Esophagus squamous epithelium (tissue), 5 donors: ENCODE measurements at regions not wholly inside any gene's neighbourhood (a gene's known extent, or its start where the extent isn't known, plus 50 kb on each side); places are given as distances from the start of the nearest gene placed in this dataset.

Source experiments
- DNase-seq: peaks from one replicate; lab custom pipeline; 2025; lab: John Stamatoyannopoulos, UW
- H3K27ac ChIP-seq, 4 donors: fragments of 200-600 bp; sonication (generic); one replicate each; pipeline ENCODE4 v1.5.1; 2016 to 2019; ENCODE audit warnings: mild to moderate bottlenecking in 1 of 4
- H3K27me3 ChIP-seq, 4 donors: fragments of 200-600 bp; sonication (generic); 1 replicate in 3 of 4; 2 replicates in 1 of 4; pipeline versions ENCODE4 v1.5.1 to v1.6.0; 2017 to 2021; ENCODE audit warnings: antibody characterized with exemption in 1 of 4
- H3K36me3 ChIP-seq, 3 donors: fragments of 200-600 bp; sonication (generic); one replicate each; pipeline ENCODE4 v1.5.1; 2016 to 2019
- H3K4me1 ChIP-seq, 3 donors: fragments of 200-600 bp; sonication (generic); one replicate each; pipeline ENCODE4 v1.5.1; 2017 to 2019
- H3K4me3 ChIP-seq, 4 donors: fragments of 200-600 bp; sonication (generic); 1 replicate in 3 of 4; 2 replicates in 1 of 4; pipeline ENCODE4 v1.5.1; 2016 to 2019; ENCODE audit warnings: mild to moderate bottlenecking in 2 of 4, moderate library complexity in 1 of 4
- H3K9me3 ChIP-seq, 3 donors: fragments of 200-600 bp; sonication (generic); one replicate each; pipeline ENCODE4 v1.5.1; 2016 to 2019
- POLR2A ChIP-seq, 4 donors: fragments of 450-650 bp; IDR thresholded peaks; one replicate each; pipeline ENCODE4 v1.6.1; 2017; ENCODE audit warnings: antibody characterized with exemption in 4 of 4, mild to moderate bottlenecking in 4 of 4, moderate library complexity in 3 of 4
- WGBS, 2 donors: methylation state at CpG; one replicate each; pipeline ENCODE4 v1.1.5; 2018; 5-methylcytosine and 5-hydroxymethylcytosine counted together
- intact Hi-C: fragments of 100-400 bp; cut with DNase I; formaldehyde crosslinking; loops from one replicate; pipeline ENCODE4 v1.15.0; 2022
- TF ChIP-seq, protein P1 (sequence below), 6 experiments: fragments of 450-650 bp in 4 of 6; fragments of 200-600 bp in 2 of 6; sonication (generic) in 2 of 6; IDR thresholded peaks; one replicate each; pipeline ENCODE4 v1.5.1; 2016 to 2019; ENCODE audit warnings: antibody characterized with exemption in 6 of 6, mild to moderate bottlenecking in 4 of 6, moderate library complexity in 4 of 6
- donor health status: DM: yes; HTN: yes; CAD: no.

DNA sequence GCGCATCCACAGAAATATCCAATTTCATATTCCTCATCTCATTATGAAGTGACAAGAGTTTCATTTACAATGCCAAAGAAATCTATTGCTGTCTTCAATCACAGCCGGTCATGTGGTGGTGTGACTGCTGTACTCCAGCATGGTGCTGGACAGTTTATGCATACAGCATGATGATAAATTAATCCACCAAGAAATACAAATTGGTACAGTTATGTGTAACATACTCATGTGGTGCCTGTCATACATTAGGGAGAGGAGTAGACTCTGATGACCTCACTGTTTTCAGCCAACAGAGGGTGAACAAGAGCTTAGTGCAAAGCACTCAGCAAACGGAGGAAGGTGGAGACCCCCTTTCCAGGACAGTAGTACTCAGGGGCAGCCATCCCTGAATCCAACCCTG lies 178.4 kb upstream of the SYNDIG1 start:
- Histone ChIP-seq H3K4me1 (no peaks in the 10 kb centered on the region), H3K27me3 (no peaks in the 10 kb centered on the region), H3K9me3 (no peaks in the 10 kb centered on the region), H3K36me3 (no peaks in the 10 kb centered on the region), H3K4me3 (no peak overlapping the region), H3K27ac (no peak overlapping the region)
- 87 to 100% methylated on average over 3 of the region's 3 CpGs for WGBS, 2 donors
- intact Hi-C loops, result no loop called here
- DNase-seq, result no peak
- TF ChIP-seq, protein P1, sequence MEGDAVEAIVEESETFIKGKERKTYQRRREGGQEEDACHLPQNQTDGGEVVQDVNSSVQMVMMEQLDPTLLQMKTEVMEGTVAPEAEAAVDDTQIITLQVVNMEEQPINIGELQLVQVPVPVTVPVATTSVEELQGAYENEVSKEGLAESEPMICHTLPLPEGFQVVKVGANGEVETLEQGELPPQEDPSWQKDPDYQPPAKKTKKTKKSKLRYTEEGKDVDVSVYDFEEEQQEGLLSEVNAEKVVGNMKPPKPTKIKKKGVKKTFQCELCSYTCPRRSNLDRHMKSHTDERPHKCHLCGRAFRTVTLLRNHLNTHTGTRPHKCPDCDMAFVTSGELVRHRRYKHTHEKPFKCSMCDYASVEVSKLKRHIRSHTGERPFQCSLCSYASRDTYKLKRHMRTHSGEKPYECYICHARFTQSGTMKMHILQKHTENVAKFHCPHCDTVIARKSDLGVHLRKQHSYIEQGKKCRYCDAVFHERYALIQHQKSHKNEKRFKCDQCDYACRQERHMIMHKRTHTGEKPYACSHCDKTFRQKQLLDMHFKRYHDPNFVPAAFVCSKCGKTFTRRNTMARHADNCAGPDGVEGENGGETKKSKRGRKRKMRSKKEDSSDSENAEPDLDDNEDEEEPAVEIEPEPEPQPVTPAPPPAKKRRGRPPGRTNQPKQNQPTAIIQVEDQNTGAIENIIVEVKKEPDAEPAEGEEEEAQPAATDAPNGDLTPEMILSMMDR (IDR thresholded peaks at IDR 0.05), result no peak
- no peak for TF ChIP-seq POLR2A (IDR thresholded peaks at IDR 0.05)

DNA sequence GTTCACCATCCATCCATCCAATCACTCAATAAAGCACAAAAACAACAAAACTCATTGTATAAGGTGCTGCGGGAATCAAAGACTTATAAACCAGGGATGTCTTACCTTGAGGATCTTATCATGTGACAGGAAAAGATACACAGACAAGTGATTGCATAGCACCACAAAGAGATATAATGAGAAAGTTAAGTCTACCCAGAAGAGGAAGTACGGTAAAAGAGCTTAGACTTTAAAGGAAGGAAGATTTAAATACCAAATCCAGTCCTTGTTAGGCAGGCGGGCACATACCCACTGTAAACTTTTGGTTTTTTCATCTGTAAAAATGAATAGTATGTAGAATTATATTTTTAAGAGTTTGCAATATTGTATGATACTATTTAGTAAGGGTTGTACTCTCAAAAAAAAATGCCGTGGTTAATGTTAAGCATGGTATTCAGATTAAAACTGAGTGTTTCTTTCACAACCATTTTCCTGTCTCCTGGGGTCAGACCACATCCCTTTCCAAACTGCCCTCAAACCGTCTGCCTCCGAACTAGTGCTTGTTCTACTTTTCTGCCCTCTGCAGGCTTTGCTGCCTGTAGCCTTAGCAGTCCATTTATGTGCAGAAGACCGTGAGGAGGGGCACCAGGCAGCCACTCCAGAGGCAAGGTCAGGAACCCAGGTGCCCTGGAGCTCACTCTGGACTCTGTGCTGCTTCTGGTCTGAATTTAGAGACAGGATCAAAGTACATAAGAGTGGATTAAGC lies 179.5 kb upstream of the SYNDIG1 start:
- Histone ChIP-seq H3K9me3 (no peaks in the 10 kb centered on the region), H3K27ac (no peak overlapping the region), H3K4me1 (no peaks in the 10 kb centered on the region), H3K27me3 (no peaks in the 10 kb centered on the region), H3K36me3 (no peaks in the 10 kb centered on the region), H3K4me3 (no peak overlapping the region)
- no peak for DNase-seq
- intact Hi-C loops, result no loop called here
- whole genome bisulfite sequencing, 2 donors, result 38 to 39% methylated on average over 6 to 7 of the region's 7 CpGs
- no peak for TF ChIP-seq POLR2A (IDR thresholded peaks at IDR 0.05)

DNA sequence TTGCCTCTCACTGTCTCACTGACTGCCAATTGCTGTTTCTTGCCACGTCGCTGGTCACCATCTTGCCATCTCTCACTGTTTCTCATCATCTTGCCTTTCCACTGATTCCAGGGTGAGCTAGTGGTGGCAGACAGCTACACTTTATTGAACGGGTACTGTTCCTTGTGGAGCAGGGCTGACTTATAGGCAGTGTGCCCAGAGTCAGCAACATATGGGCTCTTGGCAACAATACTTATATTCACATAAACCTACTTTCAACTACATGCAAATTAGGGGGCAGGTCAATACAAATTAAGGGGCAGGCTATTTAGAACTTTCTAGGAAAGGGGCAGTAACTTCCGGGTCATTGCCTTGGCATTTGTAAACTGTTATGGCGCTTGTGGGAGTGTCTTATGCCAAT lies 186.2 kb upstream of the SYNDIG1 start:
- Histone ChIP-seq H3K36me3 (no peaks in the 10 kb centered on the region), H3K4me3 (no peak overlapping the region)
- WGBS, 2 donors, result 68 to 82% methylated on average over 5 of the region's 5 CpGs

DNA sequence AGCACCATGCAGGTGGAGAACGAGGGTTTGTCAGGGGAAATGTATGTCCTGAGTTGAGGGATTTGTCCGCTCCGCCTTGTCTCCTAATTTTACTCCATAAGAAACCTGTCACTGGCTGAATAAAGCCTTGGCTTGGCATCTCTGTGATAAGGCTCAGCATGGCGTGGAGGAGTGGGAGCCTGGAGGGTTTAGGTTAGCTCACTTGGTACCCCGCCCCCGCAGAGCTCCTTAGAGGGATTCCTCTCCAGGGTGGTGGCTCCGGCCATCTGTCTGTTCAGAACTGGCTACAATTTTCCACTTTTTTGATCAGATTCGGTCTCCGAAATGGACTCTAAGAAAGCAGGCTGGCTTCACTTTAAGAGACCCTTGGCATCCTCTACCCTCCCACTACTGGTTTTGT lies 192.2 kb upstream of the SYNDIG1 start:
- Histone ChIP-seq H3K4me1 (no peaks in the 10 kb centered on the region), H3K4me3 (no peak overlapping the region), H3K27ac (no peak overlapping the region), H3K9me3 (peaks cover 0 to 2% (median 0%) of the 10 kb centered on the region in 3 donors), H3K27me3 (no peaks in the 10 kb centered on the region), H3K36me3 (no peaks in the 10 kb centered on the region)
- DNase-seq, result no peak
- intact Hi-C loops, result no loop called here
- TF ChIP-seq POLR2A (IDR thresholded peaks at IDR 0.05), result no peak
- TF ChIP-seq, protein P1 (IDR thresholded peaks at IDR 0.05), result no peak
- 73 to 75% methylated on average over 6 to 8 of the region's 9 CpGs for WGBS, 2 donors

More for the DNA sequence above, 186.2 kb upstream of the SYNDIG1 start:
- DNase-seq, result no peak
- Histone ChIP-seq H3K9me3 (no peaks in the 10 kb centered on the region), H3K27me3 (no peaks in the 10 kb centered on the region), H3K27ac (no peak overlapping the region), H3K4me1 (no peaks in the 10 kb centered on the region)
- intact Hi-C loops, result no loop called here
- TF ChIP-seq POLR2A (IDR thresholded peaks at IDR 0.05), result no peak
- TF ChIP-seq, protein P1 (IDR thresholded peaks at IDR 0.05), result no peak

DNA sequence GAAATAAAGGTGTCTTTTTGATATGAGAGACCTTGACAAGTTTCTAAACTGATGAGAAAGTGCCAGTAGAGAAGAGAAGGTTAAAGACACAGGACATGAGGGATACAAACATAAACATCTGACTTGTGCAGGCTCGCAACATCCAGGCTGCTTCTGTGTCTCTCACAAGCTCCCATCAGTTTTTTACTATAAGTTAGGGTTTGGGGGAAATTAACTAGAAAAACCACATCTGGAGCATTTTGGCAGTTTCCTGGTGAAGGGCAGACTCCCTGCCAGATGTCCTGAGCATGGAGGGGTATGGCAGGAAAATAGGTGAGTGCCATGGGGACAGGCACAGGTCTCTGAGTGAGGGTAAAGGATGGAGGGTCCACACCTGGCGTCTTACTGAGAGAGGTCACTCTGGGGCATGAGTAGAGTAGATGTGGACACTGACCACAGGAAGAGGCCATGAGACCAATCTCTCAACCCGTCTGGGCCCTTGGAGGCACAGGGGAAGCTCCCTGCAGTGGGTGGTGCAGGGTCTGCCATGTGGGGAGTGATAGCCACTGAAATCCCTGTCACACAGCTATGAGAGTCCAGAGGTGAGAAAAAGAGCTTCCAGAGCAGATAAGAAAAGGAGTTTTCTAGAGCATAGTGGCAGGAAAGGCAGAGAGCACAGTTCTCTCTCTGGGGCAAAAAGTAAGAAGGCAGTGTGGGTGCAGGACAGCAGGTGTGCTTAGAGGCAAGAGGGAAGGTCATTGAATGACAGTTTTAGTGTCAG lies 193.3 kb upstream of the SYNDIG1 start:
- Histone ChIP-seq H3K27ac (no peak overlapping the region), H3K9me3 (peaks cover 0 to 3% (median 0%) of the 10 kb centered on the region in 3 donors), H3K27me3 (no peaks in the 10 kb centered on the region), H3K4me3 (no peak overlapping the region), H3K36me3 (no peaks in the 10 kb centered on the region), H3K4me1 (no peaks in the 10 kb centered on the region)
- TF ChIP-seq, protein P1 (IDR thresholded peaks at IDR 0.05), result no peak
- TF ChIP-seq POLR2A (IDR thresholded peaks at IDR 0.05), result no peak
- 53 to 54% methylated on average over 3 of the region's 3 CpGs for WGBS, 2 donors
- DNase-seq, result no peak
- intact Hi-C loops, result no loop called here
